Astrocyte (in vitro differentiated cells and primary cell): ENCODE measurements at regions not wholly inside any gene's neighbourhood (a gene's known extent, or its start where the extent isn't known, plus 50 kb on each side); places are given as distances from the start of the nearest gene placed in this dataset.

ENCODE experiments used
- DNase-seq: peaks from one replicate; pipeline ENCODE4 v3.0.0-alpha.2; 2010; ENCODE audit warnings: low read depth
- FAIRE-seq: peaks from 2 replicates; lab custom pipeline; 2011; peaks lifted over from hg19 to GRCh38; lab: Jason Lieb, UNC
- H2AFZ ChIP-seq: 2 replicates; pipeline ENCODE4 v1.6.0; 2012; ENCODE audit warnings: low read depth, low read length, inconsistent platforms
- H3K27ac ChIP-seq: 2 replicates; pipeline ENCODE4 v1.5.1; 2011; ENCODE audit warnings: low read depth, low read length, inconsistent platforms
- H3K27me3 ChIP-seq: 2 replicates; pipeline ENCODE4 v1.6.0; 2011; ENCODE audit warnings: low read length, inconsistent platforms; ENCODE audit not compliant: insufficient read depth
- H3K36me3 ChIP-seq: 2 replicates; pipeline ENCODE4 v1.5.1; 2011; ENCODE audit warnings: low read length, inconsistent platforms; ENCODE audit not compliant: insufficient read depth
- H3K4me1 ChIP-seq: 2 replicates; pipeline ENCODE4 v1.5.1; 2011; ENCODE audit warnings: low read length, inconsistent platforms; ENCODE audit not compliant: insufficient read depth
- H3K4me2 ChIP-seq: 2 replicates; pipeline ENCODE4 v1.6.0; 2012; ENCODE audit warnings: low read length, inconsistent platforms
- H3K4me3 ChIP-seq: 2 replicates; pipeline ENCODE4 v1.5.1; 2011; ENCODE audit warnings: low read depth, mild to moderate bottlenecking, low read length, inconsistent platforms; ENCODE audit not compliant: insufficient read depth
- H3K79me2 ChIP-seq: 2 replicates; pipeline ENCODE4 v1.6.0; 2012; ENCODE audit warnings: mild to moderate bottlenecking, low read length, inconsistent platforms; ENCODE audit not compliant: insufficient read depth
- H3K9ac ChIP-seq: 2 replicates; pipeline ENCODE4 v1.6.0; 2012; ENCODE audit warnings: mild to moderate bottlenecking, low read length, inconsistent platforms
- H3K9me3 ChIP-seq: 2 replicates; pipeline ENCODE4 v1.5.1; 2012; ENCODE audit warnings: low read depth, mild to moderate bottlenecking, low read length, inconsistent platforms; ENCODE audit not compliant: insufficient read depth
- H4K20me1 ChIP-seq: 2 replicates; pipeline ENCODE4 v1.6.0; 2012; ENCODE audit warnings: low read length, inconsistent platforms; ENCODE audit not compliant: insufficient read depth
- H3K27ac Mint-ChIP-seq: one replicate; pipeline ENCODE4 v1.8.0; 2021; ENCODE audit warnings: mild to moderate bottlenecking, mixed read lengths; ENCODE audit not compliant: unreplicated experiment
- H3K27me3 Mint-ChIP-seq: one replicate; pipeline ENCODE4 v1.8.0; 2021; ENCODE audit warnings: low read depth, mixed read lengths; ENCODE audit not compliant: unreplicated experiment
- H3K36me3 Mint-ChIP-seq: one replicate; pipeline ENCODE4 v1.8.0; 2021; ENCODE audit warnings: low read depth, mixed read lengths; ENCODE audit not compliant: unreplicated experiment
- H3K4me1 Mint-ChIP-seq: one replicate; pipeline ENCODE4 v1.8.0; 2021; ENCODE audit warnings: low read depth, mixed read lengths; ENCODE audit not compliant: unreplicated experiment
- H3K4me3 Mint-ChIP-seq: one replicate; pipeline ENCODE4 v1.8.0; 2021; ENCODE audit warnings: mild to moderate bottlenecking, moderate library complexity, mixed read lengths; ENCODE audit not compliant: unreplicated experiment
- H3K9me3 Mint-ChIP-seq: one replicate; pipeline ENCODE4 v1.8.0; 2021; ENCODE audit warnings: mild to moderate bottlenecking, mixed read lengths; ENCODE audit not compliant: unreplicated experiment
- CTCF ChIP-seq: IDR thresholded peaks from 2 replicates; pipeline ENCODE4 v1.5.1; 2011; ENCODE audit warnings: low read depth, mild to moderate bottlenecking, inconsistent platforms, low read length, moderate library complexity; ENCODE audit not compliant: insufficient read depth
- EZH2 ChIP-seq: IDR thresholded peaks from 2 replicates; pipeline ENCODE4 v1.6.1; 2012; ENCODE audit warnings: mild to moderate bottlenecking, low read length, inconsistent platforms; ENCODE audit not compliant: insufficient read depth

- Histone ChIP-seq H3K4me3 (no peak overlapping the region), H3K9me3 (peaks cover 5% of the 10 kb centered on the region), H2AFZ (no peak overlapping the region), H3K79me2 (no peaks in the 10 kb centered on the region), H3K36me3 (no peaks in the 10 kb centered on the region), H3K4me2 (no peak overlapping the region), H3K9ac (no peak overlapping the region), H4K20me1 (no peaks in the 10 kb centered on the region), H3K27me3 (no peaks in the 10 kb centered on the region), H3K27ac (no peak overlapping the region), H3K4me1 (no peaks in the 10 kb centered on the region)
- H3K9me3 Mint-ChIP-seq, result no peaks in the 10 kb centered on the region
- H3K4me1 Mint-ChIP-seq, result no peaks in the 10 kb centered on the region
- H3K27me3 Mint-ChIP-seq, result peaks cover 5% of the 10 kb centered on the region
- TF ChIP-seq CTCF (no peak), EZH2 (no peak)
- DNase-seq, result no peak
- no peak overlapping the region for H3K4me3 Mint-ChIP-seq
- FAIRE-seq, result no peak
- no peak overlapping the region for H3K27ac Mint-ChIP-seq
- no peaks in the 10 kb centered on the region for H3K36me3 Mint-ChIP-seq
These were observed 560.7 kb upstream of the RBFOX1 start for GRCh38 chr16:6771956-6772355.

GRCh38 chr16:6753553-6753952 is 579.1 kb upstream of the RBFOX1 start:
- no peaks in the 10 kb centered on the region for H3K79me2 ChIP-seq
- H3K4me2 ChIP-seq, result no peak overlapping the region
- H3K4me3 ChIP-seq, result no peak overlapping the region
- no peaks in the 10 kb centered on the region for H3K36me3 ChIP-seq
- no peaks in the 10 kb centered on the region for H4K20me1 ChIP-seq
- Mint-ChIP-seq H3K9me3 (no peaks in the 10 kb centered on the region), H3K36me3 (no peaks in the 10 kb centered on the region), H3K4me1 (no peaks in the 10 kb centered on the region), H3K4me3 (no peak overlapping the region), H3K27me3 (no peaks in the 10 kb centered on the region), H3K27ac (no peak overlapping the region)
- no peaks in the 10 kb centered on the region for H3K27me3 ChIP-seq
- no peak overlapping the region for H2AFZ ChIP-seq
- DNase-seq (no peak), FAIRE-seq (no peak)
- no peak overlapping the region for H3K9ac ChIP-seq
- H3K9me3 ChIP-seq, result peaks cover 3% of the 10 kb centered on the region
- no peak overlapping the region for H3K27ac ChIP-seq
- H3K4me1 ChIP-seq, result no peaks in the 10 kb centered on the region
- TF ChIP-seq EZH2, result no peak
- no peak for TF ChIP-seq CTCF

GRCh38 chr16:6751191-6751590 is 581.5 kb upstream of the RBFOX1 start:
- DNase-seq, result no peak
- Mint-ChIP-seq H3K4me1 (no peaks in the 10 kb centered on the region), H3K4me3 (no peak overlapping the region), H3K36me3 (no peaks in the 10 kb centered on the region), H3K27ac (no peak overlapping the region), H3K9me3 (no peaks in the 10 kb centered on the region), H3K27me3 (no peaks in the 10 kb centered on the region)
- Histone ChIP-seq H3K79me2 (no peaks in the 10 kb centered on the region), H2AFZ (no peak overlapping the region), H3K9ac (no peak overlapping the region), H3K4me3 (no peak overlapping the region), H3K4me1 (no peaks in the 10 kb centered on the region), H3K4me2 (no peak overlapping the region), H4K20me1 (no peaks in the 10 kb centered on the region), H3K27me3 (no peaks in the 10 kb centered on the region), H3K36me3 (no peaks in the 10 kb centered on the region), H3K27ac (no peak overlapping the region), H3K9me3 (peaks cover 3% of the 10 kb centered on the region)
- FAIRE-seq, result no peak
- TF ChIP-seq EZH2 (no peak), CTCF (no peak)
